ENCODE measurements at regions not wholly inside any gene's neighbourhood (a gene's known extent, or its start where the extent isn't known, plus 50 kb on each side); places are given as distances from the start of the nearest gene placed in this dataset.

GRCh38 chr11:104340590-104340989, 176.6 kb upstream of the PDGFD start:
- no peak for DNase-seq (ENCODE audit: extremely low spot score)
- Histone ChIP-seq H3K4me1 (no peaks in the 10 kb centered on the region), H3K9me3 (no peaks in the 10 kb centered on the region), H3K4me3 (no peak overlapping the region), H3K27ac (replicated peaks in 1 of 4) (no peak overlapping the region), H3K27me3 (no peaks in the 10 kb centered on the region), H3K36me3 (no peaks in the 10 kb centered on the region)
- TF ChIP-seq POLR2AphosphoS5 (IDR thresholded peaks at IDR 0.05) (no peak), CTCF (IDR thresholded peaks at IDR 0.05) (no peak), EP300 (IDR thresholded peaks at IDR 0.05) (no peak), POLR2A (IDR thresholded peaks at IDR 0.05; ENCODE audit: low read depth) (no peak)
- WGBS = 38% methylated on average over 2 of the region's 2 CpGs
- intact Hi-C loops (cut with DNase I) = no loop called here

GRCh38 chr11:104339380-104339831, 175.5 kb upstream of the PDGFD start:
- DNase-seq (ENCODE audit: extremely low spot score) = no peak
- Histone ChIP-seq H3K9me3 (no peaks in the 10 kb centered on the region), H3K4me3 (no peak overlapping the region), H3K27ac (replicated peaks in 1 of 4) (no peak overlapping the region), H3K4me1 (no peaks in the 10 kb centered on the region), H3K27me3 (no peaks in the 10 kb centered on the region), H3K36me3 (no peaks in the 10 kb centered on the region)
- 98% methylated on average over 10 of the region's 10 CpGs for WGBS
- TF ChIP-seq EP300 (IDR thresholded peaks at IDR 0.05) = no peak
- TF ChIP-seq POLR2A (IDR thresholded peaks at IDR 0.05; ENCODE audit: low read depth) = no peak
- no peak for TF ChIP-seq CTCF (IDR thresholded peaks at IDR 0.05)
- TF ChIP-seq POLR2AphosphoS5 (IDR thresholded peaks at IDR 0.05) = no peak
- intact Hi-C loops (cut with DNase I) = no loop called here

- Histone ChIP-seq H3K9me3 (no peaks in the 10 kb centered on the region), H3K27me3 (no peaks in the 10 kb centered on the region), H3K4me3 (no peak overlapping the region), H3K36me3 (no peaks in the 10 kb centered on the region), H3K4me1 (no peaks in the 10 kb centered on the region), H3K27ac (replicated peaks in 1 of 4) (no peak overlapping the region)
- TF ChIP-seq POLR2A (IDR thresholded peaks at IDR 0.05; ENCODE audit: low read depth) = no peak
- no peak for DNase-seq (ENCODE audit: extremely low spot score)
- intact Hi-C loops (cut with DNase I) = no loop called here
- 96% methylated on average over 1 of the region's 1 CpG for WGBS
Observed at GRCh38 chr11:104338186-104338585, 174.2 kb upstream of the PDGFD start.

- Histone ChIP-seq H3K4me1 (no peaks in the 10 kb centered on the region), H3K27me3 (no peaks in the 10 kb centered on the region), H3K36me3 (no peaks in the 10 kb centered on the region), H3K4me3 (no peak overlapping the region), H3K27ac (replicated peaks in 1 of 4) (no peak overlapping the region), H3K9me3 (no peaks in the 10 kb centered on the region)
- intact Hi-C loops (cut with DNase I) = no loop called here
- 85% methylated on average over 3 of the region's 3 CpGs for WGBS
- TF ChIP-seq CTCF (IDR thresholded peaks at IDR 0.05) (no peak), POLR2AphosphoS5 (IDR thresholded peaks at IDR 0.05) (no peak), EP300 (IDR thresholded peaks at IDR 0.05) (no peak), POLR2A (IDR thresholded peaks at IDR 0.05; ENCODE audit: low read depth) (no peak)
- no peak for DNase-seq (ENCODE audit: extremely low spot score)
Observed at GRCh38 chr11:104337273-104337672, 173.3 kb upstream of the PDGFD start.

- Histone ChIP-seq H3K4me3 (no peak overlapping the region), H3K27ac (replicated peaks in 1 of 4) (no peak overlapping the region), H3K4me1 (no peaks in the 10 kb centered on the region), H3K36me3 (no peaks in the 10 kb centered on the region), H3K27me3 (no peaks in the 10 kb centered on the region), H3K9me3 (no peaks in the 10 kb centered on the region)
- intact Hi-C loops (cut with DNase I) = no loop called here
- no peak for DNase-seq (ENCODE audit: extremely low spot score)
- TF ChIP-seq POLR2AphosphoS5 (IDR thresholded peaks at IDR 0.05) = no peak
- peak in 1 of 3 experiments; percentile 15 for TF ChIP-seq CTCF (IDR thresholded peaks at IDR 0.05)
- WGBS = 96% methylated on average over 4 of the region's 4 CpGs
Observed at GRCh38 chr11:104333977-104334376, 170.0 kb upstream of the PDGFD start.

All from esophagus muscularis mucosa (tissue), 4 donors.